ENCODE measurements at regions not wholly inside any gene's neighbourhood (a gene's known extent, or its start where the extent isn't known, plus 50 kb on each side); places are given as distances from the start of the nearest gene placed in this dataset.

DNA sequence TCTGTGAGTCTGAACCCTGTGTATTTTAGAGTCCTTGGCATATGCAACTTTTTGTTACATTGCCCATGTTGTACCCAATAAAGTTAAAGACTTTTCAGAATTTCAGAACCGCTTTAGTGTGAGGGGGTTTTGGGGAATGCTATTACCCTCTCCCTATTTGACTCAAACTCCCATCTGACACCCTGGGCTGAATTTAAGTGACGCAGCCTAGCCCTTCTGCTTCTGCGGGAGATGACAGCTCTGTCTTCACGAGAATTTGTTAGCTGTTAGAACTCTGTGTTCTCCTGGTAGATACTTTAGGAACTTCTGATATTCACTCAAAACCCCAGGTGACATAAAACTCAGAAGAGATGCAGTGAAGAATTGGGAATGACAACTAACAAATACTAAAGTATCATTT is 500.6 kb upstream of the ID4 start:
- TF ChIP-seq POLR2A (IDR thresholded peaks at IDR 0.05; ENCODE audit: borderline replicate concordance, extremely low read depth, insufficient read depth, insufficient read length) (no peak), EZH2 (IDR thresholded peaks at IDR 0.05) (no peak), SP1 (IDR thresholded peaks at IDR 0.05; ENCODE audit: low read depth) (no peak), CTCF (IDR thresholded peaks at IDR 0.05 in 2 of 3, conservative IDR thresholded peaks at IDR 0.05 in 1 of 3; ENCODE audit: borderline replicate concordance in 1 of 3, insufficient read depth in 1 of 3, low read depth in 2 of 3, low read length in 2 of 3) (no peak), EZH2phosphoT487 (IDR thresholded peaks at IDR 0.05; ENCODE audit: borderline replicate concordance) (no peak)
